Lower leg skin (tissue), 4 donors: ENCODE measurements at regions not wholly inside any gene's neighbourhood (a gene's known extent, or its start where the extent isn't known, plus 50 kb on each side); places are given as distances from the start of the nearest gene placed in this dataset.

Experiments used
- DNase-seq, 2 donors: peaks; one replicate each; pipeline ENCODE4 v3.0.0-alpha.2; 2019; ENCODE audit warnings: low spot score in 2 of 2
- H3K4me3 ChIP-seq: fragments of 200-600 bp; sonication (generic); 2 replicates; pipeline ENCODE4 v1.5.1; 2017; ENCODE audit warnings: mild to moderate bottlenecking, low read depth; ENCODE audit not compliant: poor library complexity, severe bottlenecking
- POLR2A ChIP-seq, 2 donors: fragments of 450-650 bp; IDR thresholded peaks; one replicate each; pipeline ENCODE4 v1.6.1; 2016 to 2017; ENCODE audit warnings: antibody characterized with exemption in 2 of 2, mild to moderate bottlenecking in 1 of 2, moderate library complexity in 1 of 2
- WGBS, 2 donors: methylation state at CpG; one replicate each; pipeline ENCODE4 v1.1.5; 2018; 5-methylcytosine and 5-hydroxymethylcytosine counted together
- intact Hi-C: fragments of 100-400 bp; cut with DNase I; formaldehyde crosslinking; loops from one replicate; pipeline ENCODE4 v1.15.0; 2023; ENCODE audit warnings: low total_unique reads
- TF ChIP-seq, protein P1 (sequence below), 3 donors: fragments of 450-650 bp; IDR thresholded peaks; one replicate each; pipeline ENCODE4 v1.5.1; 2016; ENCODE audit warnings: antibody characterized with exemption in 3 of 3, mild to moderate bottlenecking in 3 of 3, moderate library complexity in 2 of 3

DNA sequence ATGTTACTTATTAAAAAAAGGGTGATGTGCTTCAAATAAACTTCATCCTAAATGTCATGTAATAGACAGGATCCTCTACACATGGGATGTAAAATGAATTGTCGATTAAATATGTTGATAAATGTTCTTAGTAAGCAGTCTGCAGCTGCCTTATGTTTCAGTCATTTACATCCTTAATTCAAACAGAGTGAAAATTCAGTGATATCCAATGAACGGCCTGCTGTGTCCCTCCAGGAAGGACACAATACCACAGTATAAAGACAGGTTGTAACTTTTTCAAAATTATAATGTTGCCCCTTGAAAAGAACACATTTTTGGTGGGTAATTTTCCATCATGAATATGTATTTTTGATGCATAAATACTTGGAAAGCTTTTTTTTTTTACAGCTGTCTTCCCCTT is 266.5 kb upstream of the SEMA3A start:
- WGBS, 2 donors = 83 to 84% methylated on average over 2 of the region's 2 CpGs
- intact Hi-C loops = no loop called here
- no peak for TF ChIP-seq POLR2A (IDR thresholded peaks at IDR 0.05)
- TF ChIP-seq, protein P1, sequence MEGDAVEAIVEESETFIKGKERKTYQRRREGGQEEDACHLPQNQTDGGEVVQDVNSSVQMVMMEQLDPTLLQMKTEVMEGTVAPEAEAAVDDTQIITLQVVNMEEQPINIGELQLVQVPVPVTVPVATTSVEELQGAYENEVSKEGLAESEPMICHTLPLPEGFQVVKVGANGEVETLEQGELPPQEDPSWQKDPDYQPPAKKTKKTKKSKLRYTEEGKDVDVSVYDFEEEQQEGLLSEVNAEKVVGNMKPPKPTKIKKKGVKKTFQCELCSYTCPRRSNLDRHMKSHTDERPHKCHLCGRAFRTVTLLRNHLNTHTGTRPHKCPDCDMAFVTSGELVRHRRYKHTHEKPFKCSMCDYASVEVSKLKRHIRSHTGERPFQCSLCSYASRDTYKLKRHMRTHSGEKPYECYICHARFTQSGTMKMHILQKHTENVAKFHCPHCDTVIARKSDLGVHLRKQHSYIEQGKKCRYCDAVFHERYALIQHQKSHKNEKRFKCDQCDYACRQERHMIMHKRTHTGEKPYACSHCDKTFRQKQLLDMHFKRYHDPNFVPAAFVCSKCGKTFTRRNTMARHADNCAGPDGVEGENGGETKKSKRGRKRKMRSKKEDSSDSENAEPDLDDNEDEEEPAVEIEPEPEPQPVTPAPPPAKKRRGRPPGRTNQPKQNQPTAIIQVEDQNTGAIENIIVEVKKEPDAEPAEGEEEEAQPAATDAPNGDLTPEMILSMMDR (IDR thresholded peaks at IDR 0.05) = no peak
- no peak overlapping the region for H3K4me3 ChIP-seq
- DNase-seq = no peak

DNA sequence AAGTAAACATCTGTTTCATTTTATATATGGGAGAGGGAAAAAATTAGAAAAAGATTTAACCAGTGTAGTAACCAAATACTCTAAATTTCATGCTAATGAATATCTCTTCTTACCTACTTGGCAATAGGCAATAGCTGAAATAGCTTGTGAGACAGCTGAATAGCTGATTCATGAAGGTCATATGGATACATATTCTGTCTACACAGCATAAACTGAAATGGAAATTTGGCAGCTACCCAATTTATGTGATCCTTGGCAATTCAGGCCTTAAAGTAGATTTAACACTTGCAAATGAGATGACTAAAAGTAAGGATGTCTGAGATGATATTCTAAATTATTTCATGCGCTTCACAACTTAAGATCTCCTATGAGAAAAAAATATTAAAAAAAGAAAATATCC is 261.2 kb upstream of the SEMA3A start:
- intact Hi-C loops = no loop called here
- no peak for TF ChIP-seq POLR2A (IDR thresholded peaks at IDR 0.05)
- TF ChIP-seq, protein P1 (IDR thresholded peaks at IDR 0.05) = no peak
- no peak overlapping the region for H3K4me3 ChIP-seq
- no peak for DNase-seq
- 91 to 92% methylated on average over 1 of the region's 1 CpG for WGBS, 2 donors

DNA sequence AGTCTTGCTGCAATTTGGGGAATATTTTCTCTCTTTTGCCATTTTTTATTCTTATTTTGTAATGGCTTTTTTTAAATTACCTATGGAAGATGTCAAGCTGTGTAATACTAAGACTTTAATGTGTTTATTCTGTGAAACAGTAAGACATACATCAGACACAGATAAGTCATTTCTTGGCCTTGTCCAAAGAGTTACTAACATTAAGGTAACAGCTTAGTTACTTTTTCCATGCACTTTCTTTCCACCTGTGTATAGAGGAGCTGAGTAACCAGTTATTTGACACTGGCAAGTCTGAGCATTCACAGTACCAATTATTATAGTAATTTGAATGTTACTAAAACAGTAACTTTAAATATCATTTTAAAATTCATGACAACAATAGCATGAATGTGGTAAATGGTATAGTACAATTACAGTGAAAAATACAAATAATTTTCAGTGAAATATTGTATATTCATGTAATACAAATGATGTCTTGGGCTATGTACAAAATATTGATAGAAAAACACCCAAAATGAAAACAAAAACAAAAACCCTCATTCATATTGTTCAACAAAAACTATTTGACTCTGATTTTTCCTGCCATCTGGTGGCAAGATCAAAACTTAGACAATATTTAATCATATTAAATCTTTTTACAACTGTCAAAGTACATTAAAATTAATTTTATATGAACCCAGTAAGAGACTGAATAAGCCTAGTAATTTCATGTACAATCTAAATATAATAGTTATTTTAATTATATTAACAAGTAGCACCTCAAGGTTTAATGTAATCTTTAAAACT is 259.8 kb upstream of the SEMA3A start:
- intact Hi-C loops = no loop called here
- TF ChIP-seq, protein P1 (IDR thresholded peaks at IDR 0.05) = no peak
- TF ChIP-seq POLR2A (IDR thresholded peaks at IDR 0.05) = no peak
- DNase-seq = no peak
- no peak overlapping the region for H3K4me3 ChIP-seq

DNA sequence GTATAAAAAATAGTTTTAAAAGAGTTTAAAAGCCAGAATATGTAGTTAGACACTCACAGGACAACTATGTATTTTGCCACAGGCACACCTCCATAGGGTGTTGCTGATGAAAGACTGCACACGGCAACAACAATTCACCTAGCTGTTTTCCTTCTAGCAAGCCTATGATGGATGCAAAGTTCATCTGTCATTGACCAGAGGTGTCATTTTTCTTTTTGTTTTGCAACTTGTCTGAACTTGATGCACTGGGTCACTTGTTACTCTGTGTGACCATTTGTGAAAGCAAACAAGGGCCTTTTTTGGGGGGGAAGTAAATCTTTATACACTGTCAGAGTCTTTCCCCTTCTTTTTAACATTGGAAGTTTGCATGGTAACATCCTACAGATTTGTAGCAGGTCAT is 258.0 kb upstream of the SEMA3A start:
- TF ChIP-seq POLR2A (IDR thresholded peaks at IDR 0.05) = no peak
- TF ChIP-seq, protein P1 (IDR thresholded peaks at IDR 0.05) = no peak
- intact Hi-C loops = no loop called here
- no peak overlapping the region for H3K4me3 ChIP-seq
- no peak for DNase-seq
- 56 to 65% methylated on average over 1 of the region's 1 CpG for WGBS, 2 donors

DNA sequence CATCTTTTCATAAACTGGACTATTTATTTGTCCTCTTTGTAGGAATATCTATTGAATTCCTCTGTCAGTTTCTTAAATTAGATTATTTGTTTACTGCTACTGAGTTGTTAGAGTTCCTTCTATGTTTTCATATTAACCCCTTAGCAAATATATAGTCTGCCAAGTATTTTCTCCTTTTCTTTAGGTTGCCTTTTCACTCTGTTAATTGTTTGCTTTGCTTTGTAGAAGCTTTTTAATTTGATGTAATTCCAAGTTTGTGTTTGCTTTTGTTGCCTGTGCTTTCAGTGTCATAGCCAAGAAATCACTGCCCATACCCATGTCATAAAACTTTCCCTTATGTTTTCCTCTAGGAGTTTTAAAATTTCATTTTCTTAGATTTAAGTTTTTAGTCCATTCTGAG is 256.2 kb upstream of the SEMA3A start:
- no peak overlapping the region for H3K4me3 ChIP-seq
- TF ChIP-seq, protein P1 (IDR thresholded peaks at IDR 0.05) = no peak
- no peak for TF ChIP-seq POLR2A (IDR thresholded peaks at IDR 0.05)
- DNase-seq = no peak
- intact Hi-C loops = no loop called here
